HEK293 (cell line): ENCODE measurements at regions not wholly inside any gene's neighbourhood (a gene's known extent, or its start where the extent isn't known, plus 50 kb on each side); places are given as distances from the start of the nearest gene placed in this dataset.
"Not testable (repeated sequence)": the region's sequence is repeated elsewhere in the genome, so short reads cannot be mapped to it uniquely, and the experiment has no call there.

Source experiments
- CTCF ChIA-PET: fragments of 350-600 bp; formaldehyde crosslinking; extraction: SDS; loops from one replicate; lab custom pipeline; 2021; ENCODE audit warnings: antibody characterized with exemption; lab: Yijun Ruan, JAX
- POLR2A ChIA-PET: fragments of 300-600 bp; formaldehyde crosslinking; extraction: SDS; loops from one replicate; lab custom pipeline; 2020; ENCODE audit warnings: antibody characterized with exemption, inconsistent platforms; lab: Yijun Ruan, JAX
- H3K27ac ChIP-seq: fragments of 200-500 bp; sonication (Bioruptor generic); 2 replicates; pipeline ENCODE4 v1.5.1; 2014; ENCODE audit warnings: low read depth, low read length, control low read depth, inconsistent platforms; ENCODE audit errors: extremely low read depth
- H3K36me3 ChIP-seq, 2 experiments: fragments of 200-500 bp in 1 of 2; sonication (Bioruptor generic) in 1 of 2; 1 replicate in 1 of 2; 2 replicates in 1 of 2; pipeline ENCODE4 v1.5.1; 2014 to 2017; ENCODE audit warnings: inconsistent platforms in 2 of 2, low read length in 2 of 2; ENCODE audit not compliant: control insufficient read depth in 2 of 2, insufficient read depth in 1 of 2
- H3K4me1 ChIP-seq: fragments of 200-500 bp; sonication (Bioruptor generic); 2 replicates; pipeline ENCODE4 v1.5.1; 2014; ENCODE audit warnings: mild to moderate bottlenecking, low read length, inconsistent platforms; ENCODE audit not compliant: control insufficient read depth, insufficient read depth
- H3K4me3 ChIP-seq: 2 replicates; pipeline ENCODE4 v1.5.1; 2011; ENCODE audit warnings: low read depth, mild to moderate bottlenecking, control low read depth, low read length, moderate library complexity
- H3K9me3 ChIP-seq: fragments of 200-500 bp; sonication (Bioruptor generic); 2 replicates; pipeline ENCODE4 v1.5.1; 2014; ENCODE audit warnings: low read depth, low read length, inconsistent platforms; ENCODE audit not compliant: control insufficient read depth, insufficient read depth
- KLF16 ChIP-seq: fragments of 450-650 bp; formaldehyde crosslinking; IDR thresholded peaks from 2 replicates; pipeline ENCODE4 v1.5.1; 2017; ENCODE audit warnings: missing biosample characterization, missing genetic modification characterization
- SALL2 ChIP-seq: fragments of 450-650 bp; formaldehyde crosslinking; IDR thresholded peaks from 2 replicates; pipeline ENCODE4 v1.5.0; 2017; ENCODE audit warnings: missing biosample characterization, mild to moderate bottlenecking, missing genetic modification characterization, borderline replicate concordance
- SETDB1 ChIP-seq: IDR thresholded peaks from one replicate; pipeline ENCODE4 v1.6.1; 2017; ENCODE audit warnings: mild to moderate bottlenecking, low read length, moderate library complexity, mixed read lengths; ENCODE audit not compliant: insufficient read length
- WT1 ChIP-seq: fragments of 450-650 bp; formaldehyde crosslinking; IDR thresholded peaks from 2 replicates; pipeline ENCODE4 v1.5.1; 2016; ENCODE audit warnings: missing biosample characterization, missing genetic modification characterization
- ZBTB17 ChIP-seq: fragments of 450-650 bp; formaldehyde crosslinking; IDR thresholded peaks from 2 replicates; pipeline ENCODE4 v1.5.1; 2016; ENCODE audit warnings: missing biosample characterization, missing genetic modification characterization
- ZNF146 ChIP-seq: fragments of 450-650 bp; formaldehyde crosslinking; IDR thresholded peaks from 2 replicates; pipeline ENCODE4 v1.5.1; 2016; ENCODE audit warnings: missing biosample characterization, missing genetic modification characterization
- ZNF221 ChIP-seq: fragments of 450-650 bp; formaldehyde crosslinking; IDR thresholded peaks from 2 replicates; pipeline ENCODE4 v1.5.1; 2017; ENCODE audit warnings: missing biosample characterization, missing genetic modification characterization, borderline replicate concordance
- ZNF302 ChIP-seq: fragments of 450-650 bp; formaldehyde crosslinking; IDR thresholded peaks from 2 replicates; pipeline ENCODE4 v1.5.1; 2016; ENCODE audit warnings: missing biosample characterization, missing genetic modification characterization, low read depth
- ZNF473 ChIP-seq: fragments of 450-650 bp; formaldehyde crosslinking; IDR thresholded peaks from 2 replicates; pipeline ENCODE4 v1.5.1; 2017; ENCODE audit warnings: missing biosample characterization, missing genetic modification characterization
- ZNF561 ChIP-seq: fragments of 450-650 bp; IDR thresholded peaks from 2 replicates; pipeline ENCODE4 v1.5.1; 2018; ENCODE audit warnings: missing biosample characterization, missing genetic modification characterization, borderline replicate concordance
- ZNF596 ChIP-seq: fragments of 450-650 bp; IDR thresholded peaks from 2 replicates; pipeline ENCODE4 v1.5.0; 2018; ENCODE audit warnings: missing biosample characterization, mild to moderate bottlenecking, missing genetic modification characterization, moderate library complexity
- ZNF610 ChIP-seq: fragments of 450-650 bp; formaldehyde crosslinking; IDR thresholded peaks from 2 replicates; pipeline ENCODE4 v1.5.1; 2016; ENCODE audit warnings: missing biosample characterization, missing genetic modification characterization, borderline replicate concordance
- ZNF658 ChIP-seq: fragments of 450-650 bp; formaldehyde crosslinking; IDR thresholded peaks from 2 replicates; pipeline ENCODE4; 2016; ENCODE audit warnings: missing biosample characterization, missing genetic modification characterization
- ZNF785 ChIP-seq: fragments of 450-650 bp; formaldehyde crosslinking; IDR thresholded peaks from 2 replicates; pipeline ENCODE4 v1.5.1; 2016; ENCODE audit warnings: missing biosample characterization, missing genetic modification characterization
- TF ChIP-seq, protein P1 (sequence below): fragments of 450-650 bp; formaldehyde crosslinking; IDR thresholded peaks from 2 replicates; pipeline ENCODE4 v1.5.1; 2016; ENCODE audit warnings: missing biosample characterization, missing genetic modification characterization, low read depth
- TF ChIP-seq, protein P2 (sequence below): fragments of 450-650 bp; formaldehyde crosslinking; IDR thresholded peaks from 2 replicates; pipeline ENCODE4 v1.5.1; 2016; ENCODE audit warnings: missing biosample characterization, missing genetic modification characterization
- TF ChIP-seq, protein P3 (sequence below): fragments of 450-650 bp; formaldehyde crosslinking; IDR thresholded peaks from 2 replicates; pipeline ENCODE4 v1.5.1; 2016; ENCODE audit warnings: missing biosample characterization, missing genetic modification characterization
- TF ChIP-seq, protein P4 (sequence below): fragments of 450-650 bp; formaldehyde crosslinking; IDR thresholded peaks from 2 replicates; pipeline ENCODE4 v1.5.1; 2016; ENCODE audit warnings: missing biosample characterization, missing genetic modification characterization
- TF ChIP-seq, protein P5 (sequence below): fragments of 450-650 bp; formaldehyde crosslinking; IDR thresholded peaks from 2 replicates; pipeline ENCODE4 v1.5.1; 2016; ENCODE audit warnings: missing biosample characterization, missing genetic modification characterization

DNA sequence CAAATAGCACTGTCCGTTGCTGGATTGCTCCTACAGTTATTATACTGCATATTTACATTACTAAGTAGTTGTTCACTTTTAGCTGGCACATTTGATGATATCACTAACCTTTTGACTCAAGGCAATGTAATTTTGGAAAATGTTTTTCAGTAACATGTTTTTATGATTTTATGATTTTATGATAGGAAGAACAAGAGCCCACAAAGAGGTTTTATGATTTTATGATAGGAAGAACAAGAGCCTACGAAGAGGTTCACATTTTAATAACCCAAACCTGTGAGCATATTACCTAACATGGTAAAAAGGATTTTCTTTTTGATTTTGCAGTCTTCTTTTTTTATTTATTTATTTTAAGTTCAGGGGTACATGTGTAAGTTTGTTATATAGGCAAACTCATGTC lies 172.3 kb upstream of the TPM1 start:
- no peak for TF ChIP-seq ZNF221 (tag by site-specific recombination)
- no peak for TF ChIP-seq WT1 (tag by site-specific recombination)
- no peak for TF ChIP-seq ZNF785
- TF ChIP-seq, protein P1, sequence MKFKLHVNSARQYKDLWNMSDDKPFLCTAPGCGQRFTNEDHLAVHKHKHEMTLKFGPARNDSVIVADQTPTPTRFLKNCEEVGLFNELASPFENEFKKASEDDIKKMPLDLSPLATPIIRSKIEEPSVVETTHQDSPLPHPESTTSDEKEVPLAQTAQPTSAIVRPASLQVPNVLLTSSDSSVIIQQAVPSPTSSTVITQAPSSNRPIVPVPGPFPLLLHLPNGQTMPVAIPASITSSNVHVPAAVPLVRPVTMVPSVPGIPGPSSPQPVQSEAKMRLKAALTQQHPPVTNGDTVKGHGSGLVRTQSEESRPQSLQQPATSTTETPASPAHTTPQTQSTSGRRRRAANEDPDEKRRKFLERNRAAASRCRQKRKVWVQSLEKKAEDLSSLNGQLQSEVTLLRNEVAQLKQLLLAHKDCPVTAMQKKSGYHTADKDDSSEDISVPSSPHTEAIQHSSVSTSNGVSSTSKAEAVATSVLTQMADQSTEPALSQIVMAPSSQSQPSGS (tag by site-specific recombination) = no peak
- no peak for TF ChIP-seq ZBTB17 (tag by site-specific recombination)
- H3K4me1 ChIP-seq = no peaks in the 10 kb centered on the region
- H3K27ac ChIP-seq = no peak overlapping the region
- CTCF ChIA-PET = no interaction called here
- H3K9me3 ChIP-seq = no peaks in the 10 kb centered on the region
- POLR2A ChIA-PET = no interaction called here
- no peaks in the 10 kb centered on the region for H3K36me3 ChIP-seq
- H3K4me3 ChIP-seq = no peak overlapping the region

DNA sequence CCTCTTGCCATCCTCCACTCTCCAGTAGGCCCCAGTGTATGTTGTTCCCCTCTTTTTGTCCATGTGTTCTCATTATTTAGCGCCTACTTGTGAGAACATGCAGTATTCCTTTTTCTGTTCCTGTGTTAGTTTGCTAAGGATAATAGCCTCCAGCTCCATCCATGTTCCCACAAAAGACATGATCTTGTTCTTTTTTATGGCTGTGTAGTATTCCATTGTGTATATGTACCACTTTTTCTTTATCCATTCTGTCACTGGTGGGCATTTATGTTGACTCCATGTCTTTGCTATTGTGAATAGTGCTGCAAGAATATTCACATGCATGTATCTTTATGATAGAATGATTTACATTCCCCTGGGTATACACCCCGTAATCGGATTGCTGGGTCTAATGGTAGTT lies 171.8 kb upstream of the TPM1 start:
- H3K4me3 ChIP-seq, CTCF ChIA-PET: not testable (repeated sequence)

DNA sequence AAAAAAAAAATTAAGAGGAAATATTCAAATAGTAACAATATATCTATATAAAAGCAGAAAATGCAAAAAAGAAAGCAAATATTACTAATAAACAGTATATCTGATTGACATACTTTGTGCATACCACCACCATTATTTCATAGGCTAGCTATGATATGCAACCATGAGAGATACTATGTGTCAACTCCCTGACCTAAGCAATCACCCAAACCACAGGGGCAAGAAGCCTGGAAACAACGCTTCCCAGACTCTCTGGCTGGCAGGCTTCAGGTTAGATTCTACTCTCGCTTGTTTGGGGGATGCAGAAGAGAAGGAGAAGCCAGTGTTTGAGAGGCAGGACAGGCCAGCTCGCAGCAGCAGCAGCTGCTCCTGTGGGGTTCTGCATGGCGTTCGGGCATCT lies 169.3 kb upstream of the TPM1 start:
- CTCF ChIA-PET = no interaction called here
- TF ChIP-seq SETDB1 = no peak
- TF ChIP-seq, protein P2, sequence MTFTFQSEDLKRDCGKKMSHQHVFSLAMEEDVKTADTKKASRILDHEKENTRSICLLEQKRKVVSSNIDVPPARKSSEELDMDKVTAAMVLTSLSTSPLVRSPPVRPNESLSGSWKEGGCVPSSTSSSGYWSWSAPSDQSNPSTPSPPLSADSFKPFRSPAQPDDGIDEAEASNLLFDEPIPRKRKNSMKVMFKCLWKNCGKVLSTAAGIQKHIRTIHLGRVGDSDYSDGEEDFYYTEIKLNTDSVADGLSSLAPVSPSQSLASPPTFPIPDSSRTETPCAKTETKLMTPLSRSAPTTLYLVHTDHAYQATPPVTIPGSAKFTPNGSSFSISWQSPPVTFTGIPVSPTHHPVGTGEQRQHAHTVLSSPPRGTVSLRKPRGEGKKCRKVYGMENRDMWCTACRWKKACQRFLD (tag by site-specific recombination) = no peak
- no peak for TF ChIP-seq SALL2
- no peak for TF ChIP-seq ZNF596 (tag by site-specific recombination)
- TF ChIP-seq ZNF561 (tag by site-specific recombination) = no peak
- TF ChIP-seq, protein P3, sequence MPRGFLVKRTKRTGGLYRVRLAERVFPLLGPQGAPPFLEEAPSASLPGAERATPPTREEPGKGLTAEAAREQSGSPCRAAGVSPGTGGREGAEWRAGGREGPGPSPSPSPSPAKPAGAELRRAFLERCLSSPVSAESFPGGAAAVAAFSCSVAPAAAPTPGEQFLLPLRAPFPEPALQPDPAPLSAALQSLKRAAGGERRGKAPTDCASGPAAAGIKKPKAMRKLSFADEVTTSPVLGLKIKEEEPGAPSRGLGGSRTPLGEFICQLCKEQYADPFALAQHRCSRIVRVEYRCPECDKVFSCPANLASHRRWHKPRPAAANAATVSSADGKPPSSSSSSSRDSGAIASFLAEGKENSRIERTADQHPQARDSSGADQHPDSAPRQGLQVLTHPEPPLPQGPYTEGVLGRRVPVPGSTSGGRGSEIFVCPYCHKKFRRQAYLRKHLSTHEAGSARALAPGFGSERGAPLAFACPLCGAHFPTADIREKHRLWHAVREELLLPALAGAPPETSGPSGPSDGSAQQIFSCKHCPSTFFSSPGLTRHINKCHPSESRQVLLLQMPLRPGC (tag by site-specific recombination) = no peak
- TF ChIP-seq, protein P4, sequence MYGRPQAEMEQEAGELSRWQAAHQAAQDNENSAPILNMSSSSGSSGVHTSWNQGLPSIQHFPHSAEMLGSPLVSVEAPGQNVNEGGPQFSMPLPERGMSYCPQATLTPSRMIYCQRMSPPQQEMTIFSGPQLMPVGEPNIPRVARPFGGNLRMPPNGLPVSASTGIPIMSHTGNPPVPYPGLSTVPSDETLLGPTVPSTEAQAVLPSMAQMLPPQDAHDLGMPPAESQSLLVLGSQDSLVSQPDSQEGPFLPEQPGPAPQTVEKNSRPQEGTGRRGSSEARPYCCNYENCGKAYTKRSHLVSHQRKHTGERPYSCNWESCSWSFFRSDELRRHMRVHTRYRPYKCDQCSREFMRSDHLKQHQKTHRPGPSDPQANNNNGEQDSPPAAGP (tag by site-specific recombination) = no peak
- no peak for TF ChIP-seq KLF16
- TF ChIP-seq ZNF473 = no peak
- TF ChIP-seq ZNF610 (tag by site-specific recombination) = no peak
- no peak for TF ChIP-seq ZNF658 (tag by site-specific recombination)
- TF ChIP-seq ZNF302 (tag by site-specific recombination) = no peak

More for the DNA sequence above, 171.8 kb upstream of the TPM1 start:
- H3K4me1 ChIP-seq, H3K36me3 ChIP-seq, POLR2A ChIA-PET, H3K9me3 ChIP-seq, H3K27ac ChIP-seq: not testable (repeated sequence)
- TF ChIP-seq, protein P5, sequence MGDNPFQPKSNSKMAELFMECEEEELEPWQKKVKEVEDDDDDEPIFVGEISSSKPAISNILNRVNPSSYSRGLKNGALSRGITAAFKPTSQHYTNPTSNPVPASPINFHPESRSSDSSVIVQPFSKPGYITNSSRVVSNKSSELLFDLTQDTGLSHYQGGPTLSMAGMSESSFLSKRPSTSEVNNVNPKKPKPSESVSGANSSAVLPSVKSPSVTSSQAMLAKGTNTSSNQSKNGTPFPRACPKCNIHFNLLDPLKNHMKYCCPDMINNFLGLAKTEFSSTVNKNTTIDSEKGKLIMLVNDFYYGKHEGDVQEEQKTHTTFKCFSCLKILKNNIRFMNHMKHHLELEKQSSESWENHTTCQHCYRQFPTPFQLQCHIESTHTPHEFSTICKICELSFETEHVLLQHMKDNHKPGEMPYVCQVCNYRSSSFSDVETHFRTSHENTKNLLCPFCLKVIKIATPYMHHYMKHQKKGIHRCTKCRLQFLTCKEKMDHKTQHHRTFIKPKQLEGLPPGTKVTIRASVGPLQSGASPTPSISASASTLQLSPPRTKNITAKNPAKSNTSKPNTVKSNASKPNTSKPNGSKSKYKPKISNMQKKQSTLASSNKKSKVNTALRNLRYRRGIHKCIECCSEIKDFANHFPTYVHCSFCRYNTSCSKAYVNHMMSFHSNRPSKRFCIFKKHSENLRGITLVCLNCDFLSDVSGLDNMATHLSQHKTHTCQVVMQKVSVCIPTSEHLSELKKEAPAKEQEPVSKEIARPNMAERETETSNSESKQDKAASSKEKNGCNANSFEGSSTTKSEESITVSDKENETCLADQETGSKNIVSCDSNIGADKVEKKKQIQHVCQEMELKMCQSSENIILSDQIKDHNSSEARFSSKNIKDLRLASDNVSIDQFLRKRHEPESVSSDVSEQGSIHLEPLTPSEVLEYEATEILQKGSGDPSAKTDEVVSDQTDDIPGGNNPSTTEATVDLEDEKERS = 0 out of 2 replicates have a peak, but pooled peaks have one; percentile 59
- peak; percentile 80 for TF ChIP-seq ZNF146 (tag by site-specific recombination)

More for the DNA sequence above, 169.3 kb upstream of the TPM1 start:
- Histone ChIP-seq H3K4me1 (no peaks in the 10 kb centered on the region), H3K27ac (no peak overlapping the region), H3K4me3 (no peak overlapping the region), H3K36me3 (no peaks in the 10 kb centered on the region), H3K9me3 (no peaks in the 10 kb centered on the region)
- POLR2A ChIA-PET = no interaction called here
